Vagina (tissue), 2 donors: ENCODE measurements at regions not wholly inside any gene's neighbourhood (a gene's known extent, or its start where the extent isn't known, plus 50 kb on each side); places are given as distances from the start of the nearest gene placed in this dataset.

Experiments
- CTCF ChIP-seq, 3 experiments: fragments of 450-650 bp in 2 of 3; fragments of 200-600 bp in 1 of 3; sonication (generic) in 1 of 3; IDR thresholded peaks; one replicate each; pipeline ENCODE4 v1.5.1; 2017 to 2019; ENCODE audit warnings: antibody characterized with exemption in 3 of 3, mild to moderate bottlenecking in 2 of 3, moderate library complexity in 2 of 3
- POLR2A ChIP-seq, 2 donors: fragments of 450-650 bp; IDR thresholded peaks; one replicate each; pipeline ENCODE4 v1.6.1; 2017; ENCODE audit warnings: antibody characterized with exemption in 2 of 2, mild to moderate bottlenecking in 2 of 2, moderate library complexity in 2 of 2
- POLR2AphosphoS5 ChIP-seq, 2 donors: sonication (generic); formaldehyde crosslinking; IDR thresholded peaks; one replicate each; pipeline ENCODE4 v1.9.0; 2017; ENCODE audit warnings: antibody characterized with exemption in 2 of 2, mild to moderate bottlenecking in 2 of 2, low read depth in 1 of 2; ENCODE audit not compliant: insufficient read depth in 1 of 2

- no peak for TF ChIP-seq CTCF (IDR thresholded peaks at IDR 0.05)
- TF ChIP-seq POLR2AphosphoS5 (IDR thresholded peaks at IDR 0.05; ENCODE audit: insufficient read depth in 1 of 2, low read depth in 1 of 2): no peak
- no peak for TF ChIP-seq POLR2A (IDR thresholded peaks at IDR 0.05)
These were observed 1100.4 kb upstream of the SLC39A10 start for GRCh38 chr2:194556629-194557028.
